GM12874 (cell line): ENCODE measurements at regions not wholly inside any gene's neighbourhood (a gene's known extent, or its start where the extent isn't known, plus 50 kb on each side); places are given as distances from the start of the nearest gene placed in this dataset.

Experiments used
- TF ChIP-seq, protein P1 (sequence below): IDR thresholded peaks from 2 replicates; pipeline ENCODE4 v1.5.1; 2011; ENCODE audit warnings: low read depth, mild to moderate bottlenecking, control low read depth, low read length, moderate library complexity; ENCODE audit not compliant: insufficient read depth

DNA sequence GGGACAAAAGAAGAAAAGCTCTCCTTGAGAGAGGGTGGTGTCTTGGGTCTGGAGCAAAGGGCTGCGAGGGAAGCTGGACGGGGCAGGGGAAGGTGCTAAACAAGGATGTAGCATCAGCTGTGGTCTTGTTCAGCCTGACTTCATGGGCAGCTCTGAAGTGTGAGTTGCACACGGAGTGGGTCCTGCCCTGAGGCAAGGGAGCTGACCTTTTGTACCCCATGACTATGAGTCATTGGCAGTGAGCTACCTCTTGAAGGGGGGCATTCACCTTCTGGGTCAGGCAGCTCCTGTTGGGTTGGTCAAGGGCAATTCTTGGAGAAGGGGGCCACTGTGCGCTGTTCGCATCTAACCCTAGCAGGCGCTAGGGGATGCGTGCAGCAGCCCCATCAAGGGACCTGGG is 151.8 kb downstream of the SMIM20 start:
- TF ChIP-seq, protein P1, sequence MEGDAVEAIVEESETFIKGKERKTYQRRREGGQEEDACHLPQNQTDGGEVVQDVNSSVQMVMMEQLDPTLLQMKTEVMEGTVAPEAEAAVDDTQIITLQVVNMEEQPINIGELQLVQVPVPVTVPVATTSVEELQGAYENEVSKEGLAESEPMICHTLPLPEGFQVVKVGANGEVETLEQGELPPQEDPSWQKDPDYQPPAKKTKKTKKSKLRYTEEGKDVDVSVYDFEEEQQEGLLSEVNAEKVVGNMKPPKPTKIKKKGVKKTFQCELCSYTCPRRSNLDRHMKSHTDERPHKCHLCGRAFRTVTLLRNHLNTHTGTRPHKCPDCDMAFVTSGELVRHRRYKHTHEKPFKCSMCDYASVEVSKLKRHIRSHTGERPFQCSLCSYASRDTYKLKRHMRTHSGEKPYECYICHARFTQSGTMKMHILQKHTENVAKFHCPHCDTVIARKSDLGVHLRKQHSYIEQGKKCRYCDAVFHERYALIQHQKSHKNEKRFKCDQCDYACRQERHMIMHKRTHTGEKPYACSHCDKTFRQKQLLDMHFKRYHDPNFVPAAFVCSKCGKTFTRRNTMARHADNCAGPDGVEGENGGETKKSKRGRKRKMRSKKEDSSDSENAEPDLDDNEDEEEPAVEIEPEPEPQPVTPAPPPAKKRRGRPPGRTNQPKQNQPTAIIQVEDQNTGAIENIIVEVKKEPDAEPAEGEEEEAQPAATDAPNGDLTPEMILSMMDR = no peak

DNA sequence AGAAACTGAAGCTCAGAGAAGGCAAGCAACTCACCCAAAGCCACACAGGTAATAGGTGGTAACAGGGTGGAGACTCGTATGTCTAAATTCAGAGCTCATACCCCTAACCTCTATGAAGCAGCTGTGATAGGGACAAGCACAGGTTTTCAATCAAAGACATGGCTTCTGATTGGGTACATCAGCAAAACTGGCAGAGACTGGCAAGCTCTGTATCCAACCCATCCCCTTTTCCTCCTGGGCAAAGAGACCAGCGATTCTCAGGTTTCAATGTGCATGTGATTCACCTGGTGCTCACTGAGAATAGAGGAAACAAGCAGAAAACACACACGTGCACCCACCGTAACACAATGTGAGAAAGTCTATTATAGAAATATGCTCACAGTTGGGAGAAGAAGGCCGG is 153.0 kb downstream of the SMIM20 start:
- TF ChIP-seq, protein P1 = no peak

DNA sequence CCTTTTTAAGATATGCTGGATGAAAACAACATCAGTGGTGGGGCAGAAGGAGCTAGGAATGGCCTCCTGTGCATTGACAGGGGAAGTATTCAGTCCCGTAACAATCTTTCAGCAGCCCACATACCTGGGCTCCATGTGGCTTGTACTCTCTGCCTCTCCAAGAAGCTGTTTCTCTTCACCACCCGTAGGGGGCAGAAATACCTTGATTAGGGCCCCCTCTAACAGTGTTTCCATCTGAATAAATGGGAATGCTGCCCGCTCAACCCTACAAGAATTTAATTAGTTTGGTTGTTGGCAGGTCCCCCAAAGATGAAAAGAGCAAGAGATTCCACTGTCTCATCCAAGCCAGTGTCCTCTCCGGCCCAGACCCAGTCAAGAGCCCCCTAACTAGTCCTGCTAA is 155.2 kb downstream of the SMIM20 start:
- TF ChIP-seq, protein P1 = peak; percentile 61

DNA sequence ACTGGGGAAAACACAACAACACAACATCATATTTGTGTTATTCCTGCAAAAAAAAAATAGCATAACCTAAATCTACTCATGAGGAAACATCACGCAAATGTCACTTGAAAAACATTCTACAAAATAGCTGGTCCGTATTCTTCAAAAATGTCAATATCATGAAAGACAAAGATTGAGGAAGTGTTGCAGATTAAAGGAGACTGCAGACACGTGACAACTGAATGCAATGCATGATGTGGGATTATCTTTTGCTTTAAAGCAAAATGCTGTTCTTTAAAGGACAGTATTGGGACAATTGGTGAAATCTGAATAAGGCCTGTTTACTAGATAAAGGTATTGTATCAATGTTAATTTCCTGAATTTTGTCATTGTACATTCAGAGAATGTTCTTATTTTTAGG is 157.7 kb downstream of the SMIM20 start:
- TF ChIP-seq, protein P1 = no peak

DNA sequence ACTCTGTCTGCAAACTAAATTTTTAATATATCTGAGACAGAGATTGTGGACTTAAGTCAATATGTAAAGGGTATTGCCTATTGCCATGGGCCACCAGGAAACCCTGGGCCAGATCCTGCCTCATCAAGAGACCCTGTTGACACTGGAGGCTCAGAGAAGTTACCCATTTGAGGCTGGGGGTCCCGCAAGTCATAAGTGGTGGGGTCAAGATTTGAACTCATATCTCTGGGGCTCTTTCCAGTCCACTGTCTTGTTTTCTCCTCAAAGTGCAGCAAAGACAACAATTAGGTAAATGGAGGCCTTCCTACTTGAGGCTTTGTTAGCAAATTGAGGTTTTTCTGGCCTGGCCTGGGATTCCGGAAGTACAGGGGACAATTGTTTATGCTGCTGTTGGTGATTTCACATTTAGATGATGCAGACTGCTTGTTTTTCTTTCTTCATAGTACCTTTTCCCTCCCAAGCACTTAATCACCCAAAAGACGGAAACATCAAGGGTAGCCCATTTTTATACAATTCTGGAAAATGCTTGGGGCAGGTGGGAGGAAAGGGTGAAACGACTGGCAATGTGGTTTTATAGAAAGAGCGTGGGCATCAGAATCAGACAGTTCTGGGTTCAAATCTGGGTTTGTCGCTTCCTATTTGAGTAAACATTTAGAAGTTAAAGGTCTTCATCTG is 160.0 kb downstream of the SMIM20 start:
- TF ChIP-seq, protein P1 = no peak

DNA sequence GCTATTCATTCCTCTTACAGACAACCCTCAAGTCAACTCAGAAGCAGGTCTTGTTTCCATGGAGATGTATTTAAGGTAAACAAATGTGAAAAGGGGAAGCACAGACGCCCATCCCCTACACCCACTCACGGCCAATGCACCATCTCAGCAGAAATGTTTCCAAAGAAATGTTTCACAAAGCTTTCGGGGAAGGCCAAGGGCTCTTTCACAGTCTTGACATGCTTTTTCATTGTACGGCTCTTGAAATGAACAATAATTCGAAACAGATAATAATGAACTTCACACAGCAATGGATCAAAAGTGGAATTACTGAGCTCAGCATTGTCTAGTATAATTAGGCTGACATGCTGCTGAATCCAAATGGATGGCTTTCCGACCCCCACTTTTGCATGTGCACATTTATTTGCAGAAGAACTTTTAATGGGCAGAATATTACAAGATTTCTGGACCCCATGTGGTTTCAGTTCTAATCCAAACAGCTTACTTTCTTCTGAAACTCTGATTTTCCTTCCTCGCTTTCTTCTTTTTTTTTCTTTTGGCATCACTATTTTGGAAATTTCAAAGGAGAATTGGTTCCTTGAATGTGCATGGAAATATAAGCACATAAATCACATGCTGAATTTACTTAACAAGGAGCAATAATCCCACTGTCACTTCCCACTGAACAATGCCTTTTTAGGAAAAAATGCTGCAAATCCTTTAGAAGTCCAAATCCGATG is 160.9 kb downstream of the SMIM20 start:
- TF ChIP-seq, protein P1 = no peak

DNA sequence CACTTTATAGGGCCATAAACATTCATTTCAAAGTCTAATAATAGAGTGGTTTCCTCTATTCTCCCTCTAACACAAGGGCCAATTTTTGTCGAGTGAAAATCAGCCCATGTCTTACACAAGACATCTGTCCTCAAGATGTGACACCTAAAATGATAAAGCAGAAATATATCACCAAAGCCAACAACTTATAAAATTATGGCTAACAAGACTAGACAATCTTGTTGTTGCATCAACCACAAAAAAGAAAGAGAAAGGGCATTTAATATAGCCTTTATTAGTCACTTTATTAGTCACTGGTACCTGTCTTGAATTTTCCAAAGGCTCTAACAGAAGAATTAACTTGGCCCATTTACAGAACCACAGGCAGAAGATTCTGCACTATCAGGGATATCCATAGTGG is 161.6 kb downstream of the SMIM20 start:
- TF ChIP-seq, protein P1 = no peak
